ENCODE measurements at regions not wholly inside any gene's neighbourhood (a gene's known extent, or its start where the extent isn't known, plus 50 kb on each side); places are given as distances from the start of the nearest gene placed in this dataset.

- H2AK5ac ChIP-seq (ENCODE audit: insufficient read length, low read length) = no peak overlapping the region
- H2BK15ac ChIP-seq (ENCODE audit: low read depth, low read length) = no peak overlapping the region
- H3K18ac ChIP-seq (ENCODE audit: insufficient read length, low read depth, low read length) = no peak overlapping the region
- no peak overlapping the region for H3K27ac ChIP-seq (ENCODE audit: insufficient read length, low read depth, low read length)
- H4K20me1 ChIP-seq (ENCODE audit: control insufficient read depth, insufficient read depth, insufficient read length) = no peaks in the 10 kb centered on the region
- Mint-ChIP-seq H3K27ac (no peak overlapping the region), H3K4me3 (no peak overlapping the region), H3K36me3 (ENCODE audit: insufficient read depth in 1 of 3, low read depth in 3 of 3) (no peaks in the 10 kb centered on the region), H3K4me1 (no peaks in the 10 kb centered on the region), H3K27me3 (ENCODE audit: low read depth) (no peaks in the 10 kb centered on the region), H3K9me3 (no peaks in the 10 kb centered on the region)
- no peaks in the 10 kb centered on the region for H3K79me2 ChIP-seq (ENCODE audit: insufficient read depth, low read length)
- no peak overlapping the region for H4K5ac ChIP-seq (ENCODE audit: insufficient read length, low read depth, low read length)
- H3K9ac ChIP-seq (ENCODE audit: extremely low read depth, insufficient read length, low read length) = no peak overlapping the region
- no peak overlapping the region for H2AFZ ChIP-seq (ENCODE audit: low read length)
- H3K56ac ChIP-seq (ENCODE audit: insufficient read length, low read depth, low read length) = no peak overlapping the region
- H2BK12ac ChIP-seq (ENCODE audit: insufficient read length, low read depth, low read length) = no peak overlapping the region
- no peak overlapping the region for H3K14ac ChIP-seq (ENCODE audit: insufficient read depth, low read length)
- H2BK5ac ChIP-seq (ENCODE audit: insufficient read length, low read length) = no peak overlapping the region
- no peak overlapping the region for H3T11ph ChIP-seq (ENCODE audit: low read length)
- no peak overlapping the region for H3K4me2 ChIP-seq (ENCODE audit: insufficient read depth, insufficient read length, low read length)
- no peaks in the 10 kb centered on the region for H3K79me1 ChIP-seq (ENCODE audit: insufficient read depth, low read depth, low read length, poor library complexity, severe bottlenecking)
- H2BK20ac ChIP-seq (ENCODE audit: low read depth, low read length, poor library complexity, severe bottlenecking) = no peak overlapping the region
- no peaks in the 10 kb centered on the region for H3K9me3 ChIP-seq (ENCODE audit: control insufficient read depth, low read depth, low read length)
- no peaks in the 10 kb centered on the region for H3K27me3 ChIP-seq (ENCODE audit: insufficient read depth, low read length)
- DNase-seq = no peak
- H3K23ac ChIP-seq (ENCODE audit: insufficient read length, low read depth, low read length) = no peak overlapping the region
- H3K4ac ChIP-seq (ENCODE audit: low read depth, low read length) = no peak overlapping the region
- no peak overlapping the region for H2BK120ac ChIP-seq (ENCODE audit: low read depth, low read length, poor library complexity, severe bottlenecking)
- no peaks in the 10 kb centered on the region for H3K4me1 ChIP-seq (ENCODE audit: insufficient read depth, low read length)
- H4K8ac ChIP-seq (replicated peaks; ENCODE audit: insufficient read length, low read depth, low read length) = no peak overlapping the region
- no peak for TF ChIP-seq CTCF (conservative IDR thresholded peaks at IDR 0.05)
- H4K91ac ChIP-seq (ENCODE audit: insufficient read length, low read depth, low read length) = no peak overlapping the region
- WGBS (ENCODE audit: extremely low coverage, insufficient read length, low lambda C conversion rate) = no CpG with 5 or more reads among the region's 7 CpGs
- no peaks in the 10 kb centered on the region for H3K23me2 ChIP-seq (ENCODE audit: insufficient read length, low read depth, low read length, poor library complexity, severe bottlenecking)
Observed at GRCh38 chr7:17239683-17240521, 58.5 kb upstream of the AHR start.
